NOMO-1 (cell line): ENCODE measurements at regions not wholly inside any gene's neighbourhood (a gene's known extent, or its start where the extent isn't known, plus 50 kb on each side); places are given as distances from the start of the nearest gene placed in this dataset.

ENCODE experiments used
- DNase-seq, 2 experiments: peaks; one replicate each; lab custom pipeline; 2025; ENCODE audit not compliant: unreplicated experiment in 2 of 2; lab: John Stamatoyannopoulos, UW

DNA sequence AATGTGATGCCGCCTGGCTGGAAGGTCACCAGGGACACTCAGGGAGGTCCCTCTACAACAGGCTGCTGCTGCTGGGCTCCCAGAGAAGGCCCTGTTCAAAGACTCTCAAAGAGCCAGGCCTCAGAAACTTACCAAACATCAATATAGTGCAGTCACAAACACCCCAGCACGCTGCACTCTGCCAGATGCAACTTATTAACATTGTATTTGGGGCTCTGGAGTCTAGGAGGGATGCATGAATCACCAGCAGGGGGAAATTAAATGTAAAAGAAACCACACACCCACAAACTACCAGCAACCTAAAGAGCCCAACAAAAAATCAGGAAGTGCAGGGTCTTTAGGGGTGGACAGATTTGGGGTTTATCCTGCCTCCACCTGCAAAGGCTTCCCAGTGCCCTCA is 74.6 kb upstream of the SPATA12 start:
- peak; percentile 61 for DNase-seq

GRCh38 chr3:56985460-56985859 is 75.0 kb upstream of the SPATA12 start:
- DNase-seq: no peak

DNA sequence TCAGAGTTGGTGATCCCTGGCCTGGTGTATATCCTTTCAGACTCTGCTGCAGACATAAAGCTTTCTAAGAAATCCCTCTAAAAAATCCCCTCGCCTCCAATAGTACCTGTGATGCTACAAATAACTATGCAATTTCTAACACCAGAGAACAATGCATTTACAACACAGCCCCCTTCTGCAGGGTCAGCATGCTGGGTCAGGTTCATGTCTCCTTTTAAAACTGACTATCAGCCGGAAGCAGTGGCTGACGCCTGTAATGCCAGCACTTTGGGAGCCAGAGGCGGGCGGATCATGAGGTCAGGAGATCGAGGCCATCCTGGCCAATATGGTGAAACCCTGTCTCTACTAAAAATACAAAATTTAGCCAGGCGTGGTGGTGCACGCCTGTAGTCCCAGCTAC is 77.0 kb upstream of the SPATA12 start:
- DNase-seq: no peak

DNA sequence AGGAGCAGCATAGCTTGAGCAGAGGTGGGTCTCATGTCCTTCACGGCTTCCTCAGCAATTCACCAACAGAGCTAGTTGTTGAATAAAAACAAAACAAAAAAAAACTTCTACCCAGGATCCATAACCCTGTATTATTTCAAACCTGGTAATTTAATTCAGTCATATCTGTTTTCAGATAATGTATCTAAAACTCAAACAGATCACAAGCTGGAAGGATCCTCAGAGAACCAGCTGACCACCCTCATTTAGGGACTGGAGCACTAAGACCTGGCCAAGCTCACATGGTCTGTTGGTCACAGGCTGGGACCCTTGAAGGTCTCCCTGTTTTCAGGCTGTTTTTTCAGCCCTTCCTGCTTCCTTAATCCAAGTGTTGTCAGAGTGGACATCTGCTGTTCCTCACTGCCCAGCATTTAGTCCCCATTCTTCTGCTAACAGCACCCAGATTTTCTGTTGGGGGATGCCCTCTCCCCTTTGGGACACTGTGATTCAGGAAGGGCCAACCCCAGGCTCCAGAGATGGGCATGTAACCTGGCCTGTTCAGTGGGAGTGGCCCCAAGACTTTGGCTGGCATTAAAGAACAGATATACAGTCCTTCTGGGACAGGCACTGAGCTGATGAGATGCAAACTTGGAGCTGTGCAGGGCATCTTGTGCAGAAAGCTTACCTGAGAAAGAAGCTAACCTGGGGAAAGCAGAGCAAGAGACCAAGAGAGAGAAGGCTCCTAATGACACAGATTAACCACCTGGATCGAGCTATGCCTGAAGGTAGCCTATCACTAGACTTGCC is 78.8 kb upstream of the SPATA12 start:
- DNase-seq: no peak

DNA sequence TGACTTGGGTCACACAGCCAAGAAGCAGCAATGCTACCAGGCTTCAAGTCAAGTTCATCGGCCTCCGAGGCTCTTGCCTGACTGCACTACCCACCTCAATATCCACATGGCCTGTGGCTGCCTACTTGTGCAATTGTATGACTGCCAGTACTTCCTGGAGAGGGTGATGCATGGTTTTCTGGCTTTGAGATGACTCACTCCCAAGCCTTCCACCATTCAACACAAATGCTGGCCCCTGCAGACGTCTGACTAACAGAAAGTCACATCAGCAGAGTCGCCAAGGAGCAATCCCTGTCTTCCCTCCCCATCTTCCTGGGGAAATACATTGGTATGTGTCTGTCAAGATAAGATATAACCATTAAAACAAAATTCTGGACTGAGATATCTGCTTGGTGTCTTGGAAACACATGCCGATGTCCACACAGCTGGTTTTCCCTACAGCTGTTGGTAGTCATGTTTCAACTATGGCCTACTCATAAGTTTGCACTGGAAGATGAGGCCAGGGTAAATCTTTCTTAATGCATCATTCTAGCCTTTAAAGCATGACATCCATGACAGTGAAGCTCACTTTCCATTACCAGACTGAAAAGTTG is 79.6 kb upstream of the SPATA12 start:
- peak; percentile 94 to 96 for DNase-seq

DNA sequence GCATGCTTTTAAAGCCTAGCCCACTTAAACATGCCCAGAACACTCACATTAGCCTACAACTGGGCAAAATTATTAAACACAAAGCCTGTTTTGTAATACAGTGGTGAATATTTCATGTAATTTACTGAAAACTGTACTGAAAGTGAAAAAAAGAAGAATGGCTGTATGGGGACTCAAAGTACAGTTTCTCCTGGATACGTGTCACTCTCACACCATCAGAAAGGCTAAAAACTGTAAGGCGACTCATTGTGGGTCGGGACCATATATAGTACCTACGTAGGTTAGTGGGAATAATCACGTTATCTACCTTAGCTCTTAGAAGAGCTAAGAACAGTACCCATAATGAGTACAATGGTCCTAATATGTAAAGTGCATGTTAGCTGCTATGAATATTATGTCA is 80.2 kb upstream of the SPATA12 start:
- no peak for DNase-seq

DNA sequence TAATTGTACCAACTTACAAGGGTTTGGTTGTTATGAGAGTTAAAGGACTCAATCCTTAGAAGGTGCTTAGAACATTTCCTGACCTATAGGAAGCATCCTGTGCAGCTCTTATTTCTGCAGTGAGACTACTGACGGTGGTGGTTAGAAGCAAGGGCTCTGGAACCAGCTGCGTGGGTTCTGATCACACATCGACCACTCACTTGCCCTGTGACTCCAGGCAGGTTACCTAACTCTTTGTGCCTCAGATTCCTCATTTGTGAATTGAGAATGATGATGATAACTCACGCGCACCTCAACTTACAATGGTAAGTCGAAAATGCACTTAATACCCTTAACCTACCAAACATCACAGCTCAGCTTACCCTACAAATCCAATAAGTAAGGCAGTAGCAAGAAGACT is 80.7 kb upstream of the SPATA12 start:
- DNase-seq: no peak

GRCh38 chr3:56977561-56977889 is 82.9 kb upstream of the SPATA12 start:
- no peak for DNase-seq

- DNase-seq: no peak
Measured at GRCh38 chr3:56976651-56977560, 83.6 kb upstream of the SPATA12 start.

- no peak for DNase-seq
Measured at GRCh38 chr3:56975567-56975966, 84.9 kb upstream of the SPATA12 start.

DNA sequence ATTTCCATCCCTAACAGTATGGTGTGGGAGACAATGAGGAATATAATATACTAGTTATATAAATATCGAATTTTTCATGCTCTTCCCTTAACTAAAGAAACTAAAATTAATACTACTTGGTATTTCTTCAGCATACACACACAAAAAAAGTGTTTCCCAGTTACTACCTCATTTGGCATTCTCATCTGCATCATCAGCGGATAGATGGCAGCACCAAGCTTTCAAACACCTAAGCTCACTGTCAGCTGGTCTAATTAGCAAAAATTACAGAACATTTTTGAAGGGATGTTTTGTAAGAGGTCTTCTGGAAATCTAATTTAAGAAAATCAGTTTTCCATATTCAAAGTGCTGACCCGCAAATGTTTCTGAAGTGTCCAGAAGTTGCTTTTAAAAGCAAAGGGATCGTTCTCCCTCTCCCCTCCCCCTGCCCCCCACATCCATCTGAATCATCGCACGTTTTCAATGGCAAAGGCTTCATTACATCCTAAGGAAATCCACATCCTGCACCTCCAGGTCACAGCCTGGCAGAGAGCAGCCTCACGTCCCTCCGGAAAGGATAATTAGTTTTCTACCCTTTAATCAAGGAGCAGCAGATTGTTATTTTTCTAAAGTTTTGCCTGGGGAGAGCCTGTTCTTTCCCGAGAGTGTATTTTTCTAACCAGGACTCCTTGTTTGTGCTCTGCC is 86.1 kb upstream of the SPATA12 start:
- no peak for DNase-seq

- no peak for DNase-seq
Measured at GRCh38 chr3:56971816-56972215, 88.6 kb upstream of the SPATA12 start.

DNA sequence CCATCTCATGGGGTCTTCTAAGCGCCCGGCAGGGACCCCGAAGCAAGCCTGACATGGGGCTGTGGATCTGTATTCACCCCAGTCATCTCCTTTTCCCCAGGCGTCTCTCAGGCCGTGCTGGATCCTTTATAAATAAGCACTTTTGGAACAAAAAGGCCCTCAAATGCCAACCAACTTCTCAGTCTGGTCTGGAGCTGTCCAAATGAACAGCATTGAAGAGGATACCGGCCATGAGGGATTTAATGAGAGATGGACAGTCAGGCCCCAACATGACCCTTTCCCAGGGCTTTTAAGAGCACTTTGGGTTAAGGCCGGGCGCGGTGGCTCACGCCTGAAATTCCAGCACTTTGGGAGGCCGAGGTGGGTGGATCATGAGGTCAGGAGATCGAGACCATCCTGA is 89.2 kb upstream of the SPATA12 start:
- DNase-seq: no peak

- DNase-seq: peak; percentile 44 to 63
Measured at GRCh38 chr3:56970461-56970879, 90.0 kb upstream of the SPATA12 start.

DNA sequence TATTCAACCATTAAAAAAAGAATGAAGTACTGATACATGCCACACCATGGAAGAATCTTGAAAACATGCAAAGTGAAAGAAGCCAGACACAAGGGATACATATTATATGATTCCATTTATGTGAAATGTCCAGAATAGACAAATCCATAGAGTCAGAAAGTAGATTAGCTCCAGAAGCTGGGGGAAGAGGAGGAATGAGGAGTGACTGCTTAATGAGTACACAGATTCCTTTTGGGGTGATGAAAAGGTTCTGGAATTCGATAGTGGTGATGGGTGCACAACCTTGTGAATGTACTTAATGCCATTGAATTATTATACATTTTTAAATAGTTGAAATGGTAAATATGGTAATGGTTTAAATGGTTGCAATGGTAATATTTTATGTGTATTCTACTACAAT is 90.6 kb upstream of the SPATA12 start:
- DNase-seq: no peak

DNA sequence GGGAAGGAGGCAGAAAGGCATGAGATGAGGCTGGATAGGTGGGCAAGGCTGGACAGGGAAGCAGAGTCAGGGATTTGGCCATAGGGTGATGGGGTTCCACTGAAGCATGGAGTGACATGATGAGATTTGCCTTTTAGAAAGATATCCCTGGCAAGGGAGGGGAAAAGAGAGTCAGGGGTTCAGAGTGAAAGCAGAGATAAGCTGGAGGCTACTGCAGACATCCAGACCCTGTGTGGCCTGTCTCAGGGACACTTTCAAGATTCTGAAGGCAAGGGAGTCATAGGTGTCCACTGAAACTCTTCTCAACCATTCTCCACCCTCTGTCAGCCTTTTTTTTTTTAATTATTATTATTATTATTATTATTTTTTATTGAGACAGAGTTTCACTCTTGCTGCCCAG is 94.0 kb upstream of the SPATA12 start:
- no peak for DNase-seq

DNA sequence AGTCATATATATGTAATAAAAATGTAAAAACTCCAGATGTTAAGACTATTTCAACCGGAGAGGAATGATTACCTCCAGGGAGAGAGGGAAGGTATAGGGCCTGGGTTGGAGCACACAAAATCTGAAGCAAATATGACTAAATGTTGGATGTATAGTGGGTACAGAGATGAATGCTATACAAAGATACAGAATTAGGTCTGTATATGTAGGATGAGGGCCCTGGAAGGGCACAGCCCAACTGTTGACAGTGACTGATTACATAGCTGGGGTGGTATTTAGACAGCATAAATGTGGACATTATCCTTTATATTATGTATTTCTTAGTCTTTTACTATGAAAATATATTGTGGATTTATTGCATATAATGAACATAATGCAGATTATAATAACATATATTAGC is 94.4 kb upstream of the SPATA12 start:
- no peak for DNase-seq

DNA sequence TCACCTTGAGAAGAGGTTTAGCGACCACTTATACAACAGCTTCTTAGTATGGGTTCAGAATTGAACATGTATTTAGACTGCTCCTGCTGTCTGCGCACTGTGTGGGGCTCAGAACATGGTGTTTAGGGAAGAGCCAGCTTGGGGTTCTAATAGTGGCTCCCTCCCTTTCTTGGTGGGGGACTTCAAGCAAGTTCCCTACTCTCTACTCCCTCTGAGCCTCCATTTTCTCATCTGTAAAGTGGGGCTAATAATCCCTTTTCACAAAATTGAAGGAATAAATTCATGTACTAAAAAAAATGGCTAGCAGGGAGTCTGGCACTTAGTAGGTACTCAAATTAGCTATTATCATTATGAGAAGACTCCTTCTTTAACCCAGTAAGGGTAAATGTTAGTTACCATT is 97.5 kb upstream of the SPATA12 start:
- no peak for DNase-seq

DNA sequence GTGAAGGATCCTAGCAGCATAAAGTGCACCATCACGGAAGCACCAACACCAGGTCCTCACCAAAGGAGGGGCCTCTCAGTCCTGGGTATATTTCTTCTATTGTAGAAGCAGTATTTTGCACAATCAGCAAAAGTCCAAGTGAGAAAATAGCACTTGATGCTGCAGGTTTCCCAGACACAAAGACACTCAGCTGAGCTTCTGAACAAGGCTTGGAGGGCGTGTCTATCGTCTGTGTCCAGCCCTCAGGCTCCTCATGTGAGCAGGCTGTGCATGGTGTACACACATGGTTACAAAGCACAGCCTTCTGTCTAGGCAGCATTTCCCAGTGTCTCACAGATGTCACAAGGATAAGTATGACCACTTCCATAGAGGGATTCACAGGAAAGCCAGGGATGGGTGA is 98.3 kb upstream of the SPATA12 start:
- no peak for DNase-seq

GRCh38 chr3:56960234-56960917 is 100.1 kb upstream of the SPATA12 start:
- DNase-seq: no peak

DNA sequence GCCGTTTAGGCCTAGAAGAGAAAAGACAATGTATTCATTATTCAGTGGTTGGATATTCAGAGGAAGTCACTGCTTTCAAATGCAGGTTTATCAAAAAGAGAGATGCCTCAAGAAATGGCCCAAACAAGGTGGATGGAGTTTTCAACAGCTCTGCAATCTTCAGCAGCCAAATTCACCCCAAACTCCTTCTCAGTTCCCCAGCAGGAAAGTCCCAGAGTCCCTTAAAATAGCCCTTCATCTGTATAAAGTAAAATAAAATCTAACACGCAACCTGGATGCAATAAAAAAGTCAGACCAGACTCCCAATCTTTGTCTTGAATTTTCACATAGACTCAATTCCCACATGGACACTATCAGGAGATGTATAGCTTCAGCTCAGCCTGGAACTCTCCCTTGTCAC is 101.6 kb upstream of the SPATA12 start:
- DNase-seq: no peak
